ENCODE measurements at regions not wholly inside any gene's neighbourhood (a gene's known extent, or its start where the extent isn't known, plus 50 kb on each side); places are given as distances from the start of the nearest gene placed in this dataset.
"Not testable (repeated sequence)": the region's sequence is repeated elsewhere in the genome, so short reads cannot be mapped to it uniquely, and the experiment has no call there.

DNA sequence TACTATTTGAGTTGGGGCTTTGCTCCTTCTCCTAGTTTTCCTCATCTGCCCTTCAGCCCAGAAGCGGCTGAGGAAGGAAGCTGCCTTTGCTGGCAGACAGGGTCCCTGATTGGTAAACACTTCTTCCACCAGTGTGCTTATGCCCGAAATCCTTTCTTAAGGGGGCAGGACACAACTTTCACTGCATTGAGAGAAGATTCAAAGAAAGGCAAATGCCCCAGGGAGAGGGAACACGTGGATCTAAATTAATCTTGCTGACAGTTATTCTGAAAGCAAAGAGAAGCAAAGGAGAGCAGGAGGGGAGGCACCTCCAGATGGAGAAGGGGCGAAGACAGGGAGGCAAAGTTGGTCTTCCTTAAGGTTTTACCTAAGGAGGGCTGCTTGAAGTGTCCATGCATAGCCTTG, 92.1 kb upstream of the EFEMP1 start:
- intact Hi-C loops (cut with DNase I, micrococcal nuclease) = no loop called here
- no peak for ATAC-seq

DNA sequence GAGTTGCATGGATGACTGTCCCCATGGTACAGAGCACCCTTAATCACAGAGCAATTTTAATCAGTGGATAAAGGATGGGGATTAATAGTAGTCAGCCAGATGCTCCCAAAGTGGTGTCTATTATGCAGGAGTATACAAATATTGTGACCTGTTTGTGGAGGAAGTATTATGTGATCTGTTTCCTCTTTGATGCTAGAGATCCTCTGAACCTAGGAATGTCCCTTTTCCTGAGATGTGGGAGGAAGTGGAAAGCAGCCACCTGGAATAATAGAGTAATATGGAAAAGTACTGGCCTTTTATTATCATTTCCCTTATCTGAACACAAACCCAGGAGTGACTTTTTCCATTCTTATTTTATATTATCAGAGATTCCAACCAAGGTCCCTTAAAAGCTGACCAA, 94.2 kb upstream of the EFEMP1 start:
- intact Hi-C loops (cut with DNase I, micrococcal nuclease) = no loop called here
- DNase-seq (no peak), ATAC-seq (no peak)

More for the DNA sequence above, 92.1 kb upstream of the EFEMP1 start:
- DNase-seq = no peak

DNA sequence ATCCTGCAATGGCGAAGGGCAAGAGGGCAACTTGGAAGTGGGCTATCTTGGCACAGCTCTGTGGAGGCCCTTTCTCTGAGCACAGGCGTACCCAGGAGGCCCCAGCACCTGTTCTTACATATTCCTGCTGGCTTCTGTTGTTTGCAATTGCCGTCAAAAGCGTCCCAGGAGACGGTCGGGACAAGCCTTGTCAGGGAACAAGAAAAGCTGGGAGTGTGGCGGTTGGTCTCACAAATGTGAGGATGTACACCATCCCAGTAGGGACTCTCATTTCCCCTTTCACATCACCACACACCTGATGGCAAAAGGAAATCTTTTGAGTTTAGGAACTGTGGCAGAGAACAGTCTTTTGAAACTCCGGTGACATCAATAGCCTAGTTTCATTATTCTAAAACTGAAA, 94.7 kb upstream of the EFEMP1 start:
- DNase-seq (no peak), ATAC-seq (no peak)
- intact Hi-C loops (cut with DNase I, micrococcal nuclease) = no loop called here

DNA sequence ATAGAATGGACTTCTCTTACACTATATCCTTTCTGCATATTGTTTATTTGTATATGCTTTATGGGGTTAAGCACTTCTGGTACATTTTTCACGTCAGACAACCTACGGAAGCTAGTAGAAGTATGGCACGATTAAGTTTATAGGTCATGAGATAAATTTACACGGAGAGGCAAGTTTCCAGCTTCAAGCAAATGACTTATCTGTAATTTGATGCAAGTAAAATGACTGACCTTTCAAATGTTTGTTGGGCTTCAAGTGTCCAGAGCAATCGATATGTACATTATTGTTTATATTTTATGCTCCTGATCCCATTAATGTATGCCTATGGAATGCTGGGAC, 97.5 kb upstream of the EFEMP1 start:
- no peak for DNase-seq
- ATAC-seq = no peak
- intact Hi-C loops (cut with DNase I, micrococcal nuclease) = no loop called here

DNA sequence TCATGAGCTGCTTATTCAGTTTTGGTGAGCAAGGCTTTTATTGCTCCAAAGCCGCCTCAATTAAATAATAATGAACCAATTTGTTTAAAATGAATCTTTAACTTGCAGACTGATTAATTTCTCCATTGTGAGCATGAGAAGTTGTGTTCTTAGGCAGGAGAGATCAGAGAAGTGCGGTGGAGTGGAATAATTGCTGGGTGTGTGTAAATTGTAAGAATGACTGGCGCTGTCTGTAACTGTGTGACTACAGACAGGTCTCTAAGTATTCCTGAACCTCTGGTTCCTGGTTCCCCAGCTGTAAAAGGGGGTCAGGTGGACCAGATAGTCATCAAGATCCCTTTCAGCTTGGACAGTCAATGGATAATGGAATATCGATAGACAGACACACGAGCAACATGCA, 98.0 kb upstream of the EFEMP1 start:
- ATAC-seq (no peak), DNase-seq (no peak)
- intact Hi-C loops (cut with DNase I, micrococcal nuclease) = no loop called here

DNA sequence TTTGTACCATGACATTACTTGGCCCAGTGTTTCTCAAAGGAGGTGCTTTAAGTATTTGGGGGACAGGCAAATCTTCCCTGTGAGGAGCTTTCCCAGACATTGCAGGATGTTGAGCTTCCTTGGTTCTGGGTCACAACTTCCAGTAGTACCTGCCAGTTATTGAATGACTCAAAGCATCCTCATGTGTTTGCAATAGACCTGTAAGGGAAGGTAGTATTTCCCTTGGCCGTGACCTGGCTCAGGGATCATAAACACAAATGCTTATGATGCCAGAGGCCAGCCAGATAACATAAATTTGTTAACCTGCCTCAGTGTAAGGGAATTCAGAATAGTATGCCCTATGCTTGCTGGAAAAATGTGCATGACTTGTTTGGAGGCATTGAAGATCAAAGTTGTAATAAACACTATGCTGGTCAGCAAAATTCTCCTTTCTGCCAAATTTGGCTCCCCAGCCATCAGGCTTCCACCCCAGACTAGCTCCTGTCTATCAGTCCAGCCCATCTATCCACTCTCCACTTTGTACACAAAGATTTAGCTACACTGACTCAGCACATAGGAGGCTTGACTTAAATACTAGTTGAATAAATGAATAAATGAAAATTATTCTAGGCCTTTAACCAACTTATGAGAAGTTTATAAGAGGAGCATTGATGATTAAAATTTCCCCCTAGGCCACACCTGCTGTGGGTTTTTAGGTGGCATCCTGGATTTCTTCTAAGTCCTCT, 102.0 kb upstream of the EFEMP1 start:
- DNase-seq (no peak), ATAC-seq (no peak)
- intact Hi-C loops (cut with DNase I, micrococcal nuclease) = no loop called here

DNA sequence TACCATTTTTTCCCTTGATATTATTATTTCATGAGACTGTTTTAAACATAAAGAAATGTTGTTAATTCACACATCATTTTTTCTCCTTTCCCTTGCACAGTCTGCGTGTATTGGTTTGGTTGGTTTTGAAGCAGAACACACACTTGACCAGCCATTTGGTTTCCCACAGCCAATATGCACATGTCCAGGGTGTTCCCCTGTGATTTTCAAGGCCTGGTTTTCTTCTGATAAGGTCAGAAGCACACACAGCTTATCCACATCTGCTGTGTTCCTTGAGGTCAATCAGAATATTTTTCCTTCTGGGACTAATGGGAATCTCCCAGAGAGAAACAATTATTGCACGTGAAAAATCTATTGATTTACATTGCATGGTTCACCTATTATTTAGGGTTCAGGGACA, 103.2 kb upstream of the EFEMP1 start:
- no peak for ATAC-seq
- intact Hi-C loops (cut with DNase I, micrococcal nuclease) = no loop called here

DNA sequence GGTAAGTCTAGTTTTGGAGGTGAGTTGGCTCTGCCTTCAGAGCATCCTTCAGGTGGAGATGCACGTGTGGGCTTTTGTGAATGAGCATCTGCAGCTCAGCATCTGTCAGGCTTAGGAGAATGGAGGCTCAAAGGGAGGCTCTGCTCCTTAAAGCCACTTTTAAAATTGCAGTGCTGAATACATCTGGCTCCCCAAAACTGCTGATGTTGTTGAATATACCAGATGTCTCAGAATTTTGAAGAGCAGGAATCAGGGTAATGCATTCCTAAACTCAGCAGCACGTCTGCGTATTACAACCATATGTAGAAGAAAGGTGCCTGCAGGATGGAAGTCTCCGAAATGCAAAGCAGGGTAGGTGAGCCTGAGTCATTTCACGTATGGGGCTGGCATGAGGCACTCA, 106.5 kb upstream of the EFEMP1 start:
- intact Hi-C loops (cut with DNase I, micrococcal nuclease) = no loop called here

More for the DNA sequence above, 103.2 kb upstream of the EFEMP1 start:
- DNase-seq = no peak

DNA sequence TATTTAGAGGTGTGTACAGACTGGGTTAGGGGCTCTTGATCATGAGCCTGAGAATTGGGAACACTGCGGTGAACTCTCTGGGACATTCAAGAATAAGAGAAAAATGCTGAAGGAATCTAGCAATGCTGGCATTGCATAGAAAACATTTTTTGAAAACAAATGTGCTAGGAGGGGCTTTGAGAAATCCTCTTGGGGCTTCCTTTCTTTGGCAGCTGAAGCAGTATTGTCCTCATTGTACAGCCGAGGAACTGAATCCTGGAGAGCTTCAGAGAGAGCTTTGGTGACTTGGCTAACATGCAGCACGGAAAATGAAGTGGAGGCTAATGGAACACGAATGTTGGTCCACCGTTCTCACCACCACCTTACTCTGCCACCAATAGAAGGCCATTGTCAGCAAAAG, 107.3 kb upstream of the EFEMP1 start:
- intact Hi-C loops (cut with DNase I, micrococcal nuclease) = no loop called here

More for the DNA sequence above, 106.5 kb upstream of the EFEMP1 start:
- DNase-seq = no peak
- no peak for ATAC-seq

DNA sequence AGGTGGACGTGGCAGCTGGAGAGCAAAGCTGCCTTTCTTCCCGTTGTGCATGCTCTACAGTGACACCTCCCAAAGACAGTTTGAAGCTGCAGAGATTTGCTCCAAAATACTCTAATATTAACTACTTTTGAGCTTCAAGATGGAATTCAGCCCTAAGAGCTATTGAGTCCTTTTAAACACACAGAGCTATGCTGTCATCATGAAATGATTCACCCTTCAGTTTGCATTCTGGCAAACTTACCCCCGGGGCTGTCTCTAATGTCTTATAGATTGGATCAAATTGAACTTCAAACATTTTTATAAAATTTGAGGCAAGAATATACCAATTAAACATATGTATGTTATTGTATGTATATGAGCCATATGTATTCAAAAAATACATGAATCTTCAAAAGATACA, 110.7 kb upstream of the EFEMP1 start:
- intact Hi-C loops (cut with DNase I, micrococcal nuclease) = no loop called here
- no peak for ATAC-seq
- DNase-seq = no peak

More for the DNA sequence above, 107.3 kb upstream of the EFEMP1 start:
- DNase-seq (no peak), ATAC-seq (no peak)

DNA sequence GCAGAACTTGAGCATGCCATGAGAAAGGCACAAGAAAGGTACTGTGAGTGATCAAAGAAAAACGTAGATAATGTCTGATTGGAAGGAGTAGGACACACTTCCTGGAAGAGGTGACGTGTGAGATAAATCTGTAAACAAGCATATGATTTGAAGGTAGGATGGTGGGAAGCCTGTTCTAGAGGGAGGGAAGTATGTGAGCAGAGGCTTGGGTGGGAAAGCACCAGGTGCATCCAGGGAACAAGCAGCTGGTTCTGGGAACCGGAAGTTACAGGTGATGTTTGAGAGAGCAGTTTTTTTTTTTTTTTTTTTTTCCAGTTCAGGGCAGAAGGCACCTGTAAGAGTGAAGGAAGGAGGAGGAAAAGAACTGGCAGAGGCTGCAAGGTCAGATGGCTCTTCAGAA, 116.6 kb upstream of the EFEMP1 start:
- no peak for ATAC-seq
- DNase-seq = no peak
- intact Hi-C loops (cut with DNase I, micrococcal nuclease) = no loop called here

DNA sequence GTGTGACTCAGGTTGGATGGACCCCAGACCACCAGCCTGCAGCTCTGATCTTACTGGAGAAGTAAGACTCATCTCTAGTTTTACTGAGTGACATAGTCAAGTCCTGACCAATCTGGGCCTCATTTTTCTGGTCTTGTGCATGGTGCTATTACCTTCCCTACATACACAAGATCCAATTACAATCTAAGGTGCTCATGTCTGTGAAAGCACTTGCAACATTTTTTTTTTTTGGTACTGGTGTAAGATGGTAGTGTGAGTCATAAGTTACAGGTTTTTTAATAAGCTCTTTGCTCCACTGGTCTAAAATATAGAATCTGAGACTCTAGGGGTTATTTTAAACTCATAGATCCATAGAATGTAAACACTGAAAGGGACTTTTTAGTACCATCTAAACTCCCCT, 117.3 kb upstream of the EFEMP1 start:
- intact Hi-C loops (cut with DNase I, micrococcal nuclease) = no loop called here
- no peak for DNase-seq
- no peak for ATAC-seq

DNA sequence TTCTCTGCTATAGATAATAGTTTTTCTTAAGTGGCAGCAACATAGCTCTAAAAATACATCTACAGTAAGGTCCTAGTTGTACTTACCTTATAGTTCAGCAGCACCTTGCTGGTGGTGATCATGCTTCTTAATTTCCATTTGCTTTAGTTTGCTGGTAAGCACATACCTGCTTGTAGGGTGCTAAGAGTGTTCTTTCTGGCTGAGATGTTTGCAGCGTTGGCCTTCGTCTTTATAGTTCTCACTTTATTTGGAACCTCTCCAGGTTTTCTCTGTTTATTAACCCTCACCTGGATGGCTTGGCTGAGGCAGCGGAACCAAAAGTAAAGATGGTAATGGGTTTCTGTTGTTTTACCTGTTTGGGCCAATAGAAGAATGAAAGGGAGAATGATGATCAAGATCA, 123.6 kb upstream of the EFEMP1 start:
- intact Hi-C loops (cut with DNase I, micrococcal nuclease) = no loop called here
- no peak for DNase-seq
- no peak for ATAC-seq

DNA sequence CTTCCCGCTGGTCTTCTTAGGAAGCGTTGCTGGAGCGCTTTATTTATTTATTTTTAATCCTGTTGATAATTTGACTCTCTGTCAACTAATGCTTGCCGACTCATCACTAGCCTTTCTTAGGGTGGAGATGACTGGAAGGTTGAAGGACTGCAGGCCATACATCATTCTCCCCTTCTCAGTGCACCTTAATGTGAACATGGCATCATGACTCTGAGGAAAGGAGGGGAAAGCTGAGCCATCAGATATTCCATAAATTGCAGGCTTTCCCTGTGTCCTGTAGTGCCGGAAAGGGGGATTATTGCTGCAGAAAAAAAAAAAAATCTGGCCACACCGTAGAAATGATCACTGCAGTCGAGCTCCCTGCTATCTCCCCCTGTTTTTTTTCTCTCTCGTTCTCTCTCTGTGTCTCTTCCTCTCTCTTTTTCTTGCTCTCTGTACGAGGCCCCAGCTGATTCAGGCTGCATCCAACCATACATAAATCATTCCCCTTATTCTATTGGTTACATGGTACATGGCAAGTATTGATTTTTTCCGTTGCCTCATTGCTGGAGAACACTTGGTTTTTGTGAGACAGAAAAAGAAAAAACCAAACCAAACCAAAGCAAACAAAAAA, 125.8 kb upstream of the EFEMP1 start:
- ATAC-seq (no peak), DNase-seq (no peak)
- intact Hi-C loops (cut with DNase I, micrococcal nuclease) = no loop called here

DNA sequence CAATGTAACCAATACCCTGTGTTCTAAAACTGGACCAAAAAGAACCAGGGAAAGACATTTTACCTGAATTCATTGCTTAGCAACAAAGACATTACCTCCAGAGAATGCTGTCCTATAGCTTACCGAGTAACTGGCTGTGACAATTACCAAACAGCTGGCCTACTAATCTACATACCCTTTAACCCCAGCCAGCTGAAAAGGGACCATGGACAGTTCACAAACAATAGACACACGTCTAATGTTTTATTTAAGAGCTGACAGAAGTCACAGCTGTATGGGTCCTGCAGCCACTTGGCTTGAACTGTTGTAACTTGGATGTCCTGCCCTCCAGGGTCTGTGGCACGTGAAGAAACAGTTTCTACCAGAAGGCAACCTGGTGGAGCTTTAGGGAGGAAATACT, 130.1 kb upstream of the EFEMP1 start:
- intact Hi-C loops (cut with DNase I, micrococcal nuclease) = no loop called here
- no peak for ATAC-seq
- DNase-seq = no peak

DNA sequence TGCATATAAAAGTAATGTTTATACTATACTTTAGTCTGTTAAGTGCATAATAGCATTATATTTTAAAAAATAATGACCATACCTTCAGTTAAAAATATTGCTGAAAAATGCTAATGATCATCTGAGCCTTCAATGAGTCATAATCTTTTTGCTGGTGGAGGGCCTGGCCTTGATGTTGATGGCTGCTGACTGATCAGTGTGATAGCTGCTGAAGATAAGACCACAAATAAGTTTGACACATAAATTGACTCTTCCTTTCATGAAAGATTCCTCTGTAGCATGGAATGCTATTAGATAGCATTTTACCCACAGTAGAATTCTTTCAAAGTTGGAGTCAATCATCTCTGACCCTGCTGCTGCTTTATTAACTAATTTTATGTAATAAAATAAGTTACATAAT, 128.4 kb upstream of the CCDC85A start:
- DNase-seq (no peak), ATAC-seq (no peak)
- intact Hi-C loops (cut with DNase I, micrococcal nuclease) = no loop called here

DNA sequence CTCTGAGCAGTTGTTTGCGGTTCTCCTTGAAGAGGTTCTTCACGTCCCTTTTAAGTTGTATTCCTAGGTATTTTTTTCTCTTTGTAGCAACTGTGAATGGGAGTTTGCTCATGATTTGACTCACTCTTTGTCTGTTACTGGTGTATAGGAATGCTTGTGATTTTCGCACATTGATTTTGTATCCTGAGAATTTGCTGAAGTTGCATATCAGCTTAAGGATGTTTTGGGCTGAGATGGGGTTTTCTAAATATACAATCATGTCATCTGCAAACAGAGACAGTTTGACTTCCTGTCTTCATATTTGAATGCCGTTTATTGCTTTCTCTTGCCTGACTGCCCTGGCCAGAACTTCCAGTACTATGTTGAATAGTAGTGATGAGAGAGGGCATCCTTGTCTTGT, 122.5 kb upstream of the CCDC85A start:
- DNase-seq; ATAC-seq; intact Hi-C loops (cut with DNase I, micrococcal nuclease): not testable (repeated sequence)

DNA sequence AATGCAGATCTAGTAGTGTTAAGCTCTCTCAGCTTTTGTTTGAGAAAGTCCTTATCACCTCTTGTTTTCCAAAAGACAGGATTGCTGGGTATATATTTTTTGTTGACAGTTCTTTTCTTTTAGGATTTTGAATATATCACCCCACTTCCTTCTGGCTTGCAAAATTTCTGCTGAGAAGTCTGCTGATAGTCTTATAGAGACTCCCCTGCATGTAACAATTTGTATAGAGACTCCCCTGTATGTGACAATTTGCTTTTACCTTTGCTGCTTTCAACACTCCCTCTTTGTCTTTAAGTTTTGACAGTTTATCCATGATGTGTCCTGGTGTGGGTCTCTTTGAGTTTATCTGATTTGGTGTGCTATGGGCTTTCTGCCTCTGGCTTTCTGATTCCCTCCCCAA, 115.0 kb upstream of the CCDC85A start:
- ATAC-seq (no peak), DNase-seq (no peak)
- intact Hi-C loops (cut with DNase I, micrococcal nuclease) = no loop called here

DNA sequence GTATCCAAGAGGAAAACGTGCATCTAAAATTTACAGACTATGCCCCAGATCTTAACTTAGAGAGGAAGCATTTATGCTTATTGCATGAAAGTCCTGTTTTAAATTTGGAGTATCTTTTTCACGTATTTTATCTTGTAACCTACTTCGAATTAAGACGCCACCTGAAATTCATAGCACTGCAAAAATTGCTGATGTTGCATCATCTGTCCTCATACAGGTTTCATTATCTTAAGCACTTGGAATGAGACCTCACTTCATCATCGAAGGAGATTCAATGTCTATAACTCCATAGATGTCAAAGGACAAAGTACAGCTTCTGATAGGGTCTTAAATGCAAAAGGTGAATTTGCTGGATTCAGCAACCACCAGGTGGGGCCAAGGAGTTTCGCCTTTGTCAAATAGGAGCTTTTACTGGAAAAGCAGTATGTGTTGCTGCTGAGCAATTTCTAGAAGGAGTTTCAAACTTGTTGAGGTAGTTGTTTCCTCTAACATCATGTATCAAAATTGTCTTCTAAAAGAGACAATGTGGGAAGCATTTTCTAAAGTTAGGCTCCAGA, 106.4 kb upstream of the CCDC85A start:
- intact Hi-C loops (cut with DNase I, micrococcal nuclease) = no loop called here
- DNase-seq (peak in 1 of 2 donors; percentile 4), ATAC-seq (no peak)

DNA sequence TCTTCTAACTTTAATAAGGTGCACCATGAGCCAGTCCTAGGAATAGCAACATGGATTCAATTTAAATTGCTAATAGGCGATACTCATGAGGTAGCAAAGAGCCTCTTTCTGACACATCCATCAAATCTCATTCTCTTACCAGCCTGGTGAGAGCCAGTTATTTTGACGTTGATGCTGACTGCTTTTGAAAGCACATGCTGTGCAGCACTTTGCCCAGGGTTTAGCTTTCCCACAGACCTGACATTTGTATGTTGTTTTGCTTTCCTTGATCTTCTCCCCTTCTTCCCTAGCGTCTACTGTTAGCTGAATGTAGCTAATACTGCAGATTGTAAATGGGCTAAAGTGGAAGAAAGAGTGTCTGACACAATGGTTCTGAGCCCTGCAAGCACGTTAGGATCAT, 101.1 kb upstream of the CCDC85A start:
- ATAC-seq (no peak), DNase-seq (no peak)
- intact Hi-C loops (cut with DNase I, micrococcal nuclease) = no loop called here

Data from left colon (tissue), 2 donors.